ENCODE measurements at regions not wholly inside any gene's neighbourhood (a gene's known extent, or its start where the extent isn't known, plus 50 kb on each side); places are given as distances from the start of the nearest gene placed in this dataset.

GRCh38 chr6:95274686-95275235, 302.6 kb upstream of the MANEA start:
- Histone ChIP-seq H3K9me3 (no peaks in the 10 kb centered on the region), H3K9ac (no peak overlapping the region), H3K27me3 (no peaks in the 10 kb centered on the region), H4K20me1 (no peaks in the 10 kb centered on the region), H3K27ac (no peak overlapping the region), H3K4me2 (no peak overlapping the region), H3K4me1 (no peaks in the 10 kb centered on the region), H3K36me3 (no peaks in the 10 kb centered on the region), H3K4me3 (no peak overlapping the region)
- TF ChIP-seq Cebpa-rat (IDR thresholded peaks at IDR 0.05): no peak

DNA sequence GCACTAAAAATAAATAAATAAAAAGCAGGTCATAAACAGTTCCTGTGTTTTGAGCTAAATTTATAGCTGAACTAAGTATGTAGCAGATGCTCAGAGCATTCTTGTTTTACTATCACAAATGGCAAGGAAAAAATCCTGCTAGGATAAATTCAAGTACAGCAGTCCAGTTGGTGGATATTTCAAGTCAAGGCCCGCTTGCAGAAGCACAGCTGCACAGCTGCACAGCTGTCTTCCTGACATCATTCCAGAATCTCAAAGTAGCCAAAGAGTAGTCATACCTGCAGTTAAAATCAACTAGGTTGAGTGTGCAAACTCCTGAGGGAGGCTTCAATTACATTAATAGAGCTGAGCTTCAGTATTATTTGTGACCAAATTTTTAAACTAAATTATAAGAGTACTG, 297.7 kb upstream of the MANEA start:
- Histone ChIP-seq H4K20me1 (no peaks in the 10 kb centered on the region), H3K36me3 (no peaks in the 10 kb centered on the region), H3K27ac (no peak overlapping the region), H3K27me3 (no peaks in the 10 kb centered on the region), H3K9ac (no peak overlapping the region), H3K9me3 (no peaks in the 10 kb centered on the region), H3K4me3 (no peak overlapping the region), H3K4me1 (no peaks in the 10 kb centered on the region), H3K4me2 (no peak overlapping the region)
- no peak for TF ChIP-seq Cebpa-rat (IDR thresholded peaks at IDR 0.05)

DNA sequence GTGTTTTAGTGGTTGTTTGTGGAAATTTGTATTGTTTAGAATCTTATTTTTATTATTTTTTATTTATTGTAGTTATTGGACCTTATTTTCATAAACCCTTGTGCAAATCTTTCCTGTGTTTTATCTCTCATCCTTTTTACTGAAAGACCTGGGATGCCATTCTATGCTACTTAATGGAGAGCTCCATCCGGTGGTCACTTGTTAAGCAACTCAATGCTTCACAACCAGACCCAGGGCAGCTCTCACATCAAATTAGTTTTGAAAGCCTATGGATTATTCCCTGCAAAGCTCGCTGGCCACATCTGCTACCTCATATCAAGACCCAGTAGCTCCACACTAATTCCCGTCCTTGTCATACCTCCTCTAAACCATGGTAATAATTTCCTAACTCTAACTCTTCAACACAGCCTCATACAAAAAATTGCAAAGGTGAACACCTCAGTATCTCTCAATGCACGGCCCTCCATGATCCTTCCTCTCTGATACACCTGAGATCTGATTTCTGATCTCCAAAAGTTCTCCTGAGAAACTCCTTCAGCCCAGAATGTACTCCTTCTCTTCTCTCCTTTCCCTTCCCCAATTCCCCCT, 296.6 kb upstream of the MANEA start:
- Histone ChIP-seq H3K27me3 (no peaks in the 10 kb centered on the region), H3K4me1 (no peaks in the 10 kb centered on the region), H3K9me3 (no peaks in the 10 kb centered on the region), H3K9ac (no peak overlapping the region), H3K4me2 (no peak overlapping the region), H3K4me3 (no peak overlapping the region), H3K36me3 (no peaks in the 10 kb centered on the region), H3K27ac (no peak overlapping the region), H4K20me1 (no peaks in the 10 kb centered on the region)
- TF ChIP-seq Cebpa-rat (IDR thresholded peaks at IDR 0.05): no peak

DNA sequence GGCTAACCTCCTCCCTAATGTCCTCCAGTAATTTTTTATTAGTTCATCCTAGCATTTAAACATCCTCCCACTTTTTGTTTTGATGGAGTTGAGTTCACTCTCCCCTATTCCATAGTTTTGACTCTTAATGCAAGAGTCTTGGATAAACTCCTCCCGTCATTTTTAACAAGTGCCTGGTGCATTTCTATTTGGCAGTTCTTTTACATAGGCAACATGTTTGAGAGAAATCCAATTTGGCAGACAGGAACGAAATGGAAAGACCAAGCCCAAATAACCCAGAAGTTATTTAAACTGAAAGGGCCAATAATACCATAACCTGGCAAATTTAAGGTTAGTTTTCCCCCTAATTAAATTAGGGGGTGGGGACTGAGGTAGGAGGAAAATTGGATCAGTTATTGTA, 291.5 kb upstream of the MANEA start:
- Histone ChIP-seq H3K4me1 (peaks cover 9% of the 10 kb centered on the region; the same call in 1 of the 2 replicates), H3K4me2 (no peak overlapping the region)

GRCh38 chr6:95286874-95287273, 290.5 kb upstream of the MANEA start:
- H3K4me3 ChIP-seq: no peak overlapping the region
- H4K20me1 ChIP-seq: no peaks in the 10 kb centered on the region
- TF ChIP-seq Cebpa-rat (IDR thresholded peaks at IDR 0.05): no peak
- no peaks in the 10 kb centered on the region for H3K27me3 ChIP-seq
- H3K9ac ChIP-seq: no peak overlapping the region
- H3K36me3 ChIP-seq: no peaks in the 10 kb centered on the region
- H3K4me1 ChIP-seq: peaks cover 9% of the 10 kb centered on the region; the same call in 1 of the 2 replicates
- H3K4me2 ChIP-seq: peak overlapping the region; percentile 16; the same call in 1 of the 2 replicates
- no peaks in the 10 kb centered on the region for H3K9me3 ChIP-seq
- no peak overlapping the region for H3K27ac ChIP-seq

More for the DNA sequence above, 291.5 kb upstream of the MANEA start:
- H3K27ac ChIP-seq: no peak overlapping the region
- no peaks in the 10 kb centered on the region for H4K20me1 ChIP-seq
- H3K36me3 ChIP-seq: no peaks in the 10 kb centered on the region
- H3K9ac ChIP-seq: no peak overlapping the region
- H3K27me3 ChIP-seq: no peaks in the 10 kb centered on the region
- H3K4me3 ChIP-seq: no peak overlapping the region
- no peak for TF ChIP-seq Cebpa-rat (IDR thresholded peaks at IDR 0.05)
- no peaks in the 10 kb centered on the region for H3K9me3 ChIP-seq

GRCh38 chr6:95288251-95288650, 289.1 kb upstream of the MANEA start:
- no peaks in the 10 kb centered on the region for H3K27me3 ChIP-seq
- no peak overlapping the region for H3K4me3 ChIP-seq
- H3K4me2 ChIP-seq: no peak overlapping the region
- TF ChIP-seq Cebpa-rat (IDR thresholded peaks at IDR 0.05): no peak
- H3K9ac ChIP-seq: no peak overlapping the region
- no peaks in the 10 kb centered on the region for H3K9me3 ChIP-seq
- no peaks in the 10 kb centered on the region for H4K20me1 ChIP-seq
- peaks cover 9% of the 10 kb centered on the region; the same call in 1 of the 2 replicates for H3K4me1 ChIP-seq
- no peak overlapping the region for H3K27ac ChIP-seq
- H3K36me3 ChIP-seq: no peaks in the 10 kb centered on the region

- H3K4me1 ChIP-seq: no peaks in the 10 kb centered on the region
- H3K27ac ChIP-seq: no peak overlapping the region
- no peaks in the 10 kb centered on the region for H4K20me1 ChIP-seq
- H3K9me3 ChIP-seq: no peaks in the 10 kb centered on the region
- TF ChIP-seq Cebpa-rat (IDR thresholded peaks at IDR 0.05): no peak
- no peaks in the 10 kb centered on the region for H3K27me3 ChIP-seq
- no peak overlapping the region for H3K4me3 ChIP-seq
- H3K36me3 ChIP-seq: no peaks in the 10 kb centered on the region
- H3K9ac ChIP-seq: no peak overlapping the region
- H3K4me2 ChIP-seq: no peak overlapping the region
Measured at GRCh38 chr6:95292011-95292410, 285.3 kb upstream of the MANEA start.

GRCh38 chr6:95293257-95293656, 284.1 kb upstream of the MANEA start:
- H3K9me3 ChIP-seq: no peaks in the 10 kb centered on the region
- TF ChIP-seq Cebpa-rat (IDR thresholded peaks at IDR 0.05): no peak
- H4K20me1 ChIP-seq: no peaks in the 10 kb centered on the region
- H3K4me1 ChIP-seq: no peaks in the 10 kb centered on the region
- no peak overlapping the region for H3K27ac ChIP-seq
- H3K27me3 ChIP-seq: no peaks in the 10 kb centered on the region
- H3K9ac ChIP-seq: no peak overlapping the region
- H3K36me3 ChIP-seq: no peaks in the 10 kb centered on the region
- no peak overlapping the region for H3K4me2 ChIP-seq
- H3K4me3 ChIP-seq: no peak overlapping the region

DNA sequence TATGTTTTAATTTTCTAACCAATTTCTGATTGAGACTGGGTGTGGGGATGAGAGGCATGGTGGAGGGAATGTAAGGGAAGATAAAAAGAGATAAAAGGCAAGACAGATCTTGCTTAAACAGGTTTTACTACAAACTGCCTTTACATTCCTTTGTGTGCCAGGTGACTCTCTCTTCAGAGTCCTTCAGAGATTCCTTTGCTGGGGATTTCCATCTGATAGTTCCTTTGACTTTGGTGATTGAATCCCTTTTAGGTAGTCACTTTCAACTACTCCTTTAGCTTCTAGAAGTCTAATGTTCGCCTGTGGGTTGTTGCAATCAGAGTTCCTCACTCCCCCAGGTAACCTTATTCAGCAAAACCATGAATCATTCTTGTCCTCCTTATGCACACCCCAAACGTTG, 283.3 kb upstream of the MANEA start:
- no peak overlapping the region for H3K27ac ChIP-seq
- H3K4me1 ChIP-seq: no peaks in the 10 kb centered on the region
- H3K4me3 ChIP-seq: no peak overlapping the region
- H3K9ac ChIP-seq: no peak overlapping the region
- no peaks in the 10 kb centered on the region for H3K27me3 ChIP-seq
- no peaks in the 10 kb centered on the region for H4K20me1 ChIP-seq
- no peaks in the 10 kb centered on the region for H3K36me3 ChIP-seq
- H3K4me2 ChIP-seq: no peak overlapping the region
- no peak for TF ChIP-seq Cebpa-rat (IDR thresholded peaks at IDR 0.05)
- no peaks in the 10 kb centered on the region for H3K9me3 ChIP-seq

- no peak for TF ChIP-seq Cebpa-rat (IDR thresholded peaks at IDR 0.05)
- H3K36me3 ChIP-seq: no peaks in the 10 kb centered on the region
- no peak overlapping the region for H3K27ac ChIP-seq
- no peak overlapping the region for H3K4me2 ChIP-seq
- H3K9me3 ChIP-seq: no peaks in the 10 kb centered on the region
- H3K4me1 ChIP-seq: no peaks in the 10 kb centered on the region
- no peaks in the 10 kb centered on the region for H4K20me1 ChIP-seq
- no peaks in the 10 kb centered on the region for H3K27me3 ChIP-seq
- H3K9ac ChIP-seq: no peak overlapping the region
- no peak overlapping the region for H3K4me3 ChIP-seq
Measured at GRCh38 chr6:95309545-95309944, 267.8 kb upstream of the MANEA start.

DNA sequence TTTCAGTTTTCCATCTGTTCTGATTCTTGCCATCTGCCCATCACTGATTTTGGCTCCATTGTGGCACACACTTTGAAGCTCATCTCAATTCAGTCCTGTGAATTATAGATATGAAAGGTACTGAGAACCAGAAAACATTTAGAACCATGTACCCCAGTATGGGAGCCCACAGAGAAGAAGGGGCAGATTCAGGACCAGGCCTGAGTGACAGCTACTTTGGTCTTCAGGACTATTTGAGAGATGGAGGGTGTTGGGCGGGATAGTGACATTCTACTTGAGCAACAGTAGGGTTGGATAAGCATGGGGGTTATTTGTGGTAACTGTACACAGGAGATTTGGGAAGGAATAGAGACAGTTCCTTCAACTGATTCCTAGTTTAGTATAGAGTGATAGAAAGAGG, 259.2 kb upstream of the MANEA start:
- Histone ChIP-seq H3K9me3 (no peaks in the 10 kb centered on the region), H3K27ac (no peak overlapping the region), H3K4me3 (no peak overlapping the region), H3K27me3 (no peaks in the 10 kb centered on the region), H3K9ac (no peak overlapping the region), H3K4me2 (no peak overlapping the region), H4K20me1 (no peaks in the 10 kb centered on the region), H3K4me1 (no peaks in the 10 kb centered on the region), H3K36me3 (no peaks in the 10 kb centered on the region)
- no peak for TF ChIP-seq Cebpa-rat (IDR thresholded peaks at IDR 0.05)
